Transverse colon (tissue), 4 donors: ENCODE measurements at regions not wholly inside any gene's neighbourhood (a gene's known extent, or its start where the extent isn't known, plus 50 kb on each side); places are given as distances from the start of the nearest gene placed in this dataset.
"Not testable (repeated sequence)": the region's sequence is repeated elsewhere in the genome, so short reads cannot be mapped to it uniquely, and the experiment has no call there.

ENCODE experiments used
- DNase-seq: peaks from one replicate; pipeline ENCODE4 v3.0.0-alpha.2; 2019
- H3K27ac ChIP-seq, 4 donors: fragments of 200-600 bp; sonication (generic); 2 replicates each; pipeline ENCODE4 v1.5.1; 2016 to 2018; ENCODE audit warnings: inconsistent platforms in 4 of 4
- H3K27me3 ChIP-seq: fragments of 200-600 bp; sonication (generic); 2 replicates; pipeline ENCODE4 v1.5.1; 2017; ENCODE audit warnings: inconsistent platforms
- H3K36me3 ChIP-seq, 4 donors: fragments of 200-600 bp; sonication (generic); 2 replicates each; pipeline ENCODE4 v1.5.1; 2017 to 2019; ENCODE audit warnings: inconsistent platforms in 4 of 4
- H3K4me1 ChIP-seq, 4 donors: fragments of 200-600 bp; sonication (generic); 2 replicates each; pipeline ENCODE4 v1.5.1; 2017 to 2020; ENCODE audit warnings: inconsistent platforms in 4 of 4
- H3K4me3 ChIP-seq, 4 donors: fragments of 200-600 bp; sonication (generic); 1 replicate in 1 of 4; 2 replicates in 3 of 4; pipeline versions ENCODE4 v1.5.1 to v1.6.1; 2017 to 2019; ENCODE audit warnings: inconsistent platforms in 4 of 4
- H3K9me3 ChIP-seq, 2 donors: fragments of 200-600 bp; sonication (generic); 2 replicates each; pipeline ENCODE4 v1.5.1; 2017 to 2019; ENCODE audit warnings: inconsistent platforms in 2 of 2
- EP300 ChIP-seq: sonication (generic); formaldehyde crosslinking; IDR thresholded peaks from one replicate; pipeline ENCODE4 v1.6.1; 2017; ENCODE audit warnings: antibody characterized with exemption, low read depth
- POLR2A ChIP-seq: fragments of 450-650 bp; IDR thresholded peaks from one replicate; pipeline ENCODE4 v1.6.1; 2016; ENCODE audit warnings: antibody characterized with exemption, mild to moderate bottlenecking, moderate library complexity
- POLR2AphosphoS5 ChIP-seq, 3 donors: sonication (generic); formaldehyde crosslinking; IDR thresholded peaks; one replicate each; pipeline ENCODE4 v1.6.1; 2016; ENCODE audit warnings: antibody characterized with exemption in 3 of 3
- WGBS, 2 donors: methylation state at CpG; one replicate each; pipeline ENCODE4 v1.1.5; 2018; ENCODE audit warnings: low coverage in 1 of 2; 5-methylcytosine and 5-hydroxymethylcytosine counted together
- in situ Hi-C, 4 donors: fragments of 200-750 bp; cut with MboI; loops; one replicate each; pipeline versions ENCODE4 v1.15.0 to v1.15.1; 2017; ENCODE audit warnings: low sequenced_read_pairs in 3 of 4, low pct_ligation_motif_present in 1 of 4, low pct_unique_long_range_greater_than_20kb in 1 of 4
- intact Hi-C: fragments of 100-400 bp; cut with DNase I; formaldehyde crosslinking; loops from one replicate; pipeline ENCODE4 v1.15.1; 2023; ENCODE audit warnings: low total_unique reads
- TF ChIP-seq, protein P1 (sequence below), 5 experiments: fragments of 200-600 bp in 3 of 5; fragments of 450-650 bp in 2 of 5; sonication (generic) in 3 of 5; IDR thresholded peaks; 1 replicate in 2 of 5; 2 replicates in 3 of 5; pipeline ENCODE4 v1.5.1; 2016 to 2017; ENCODE audit warnings: antibody characterized with exemption in 5 of 5, inconsistent platforms in 3 of 5, mild to moderate bottlenecking in 2 of 5, moderate library complexity in 1 of 5

- Histone ChIP-seq H3K9me3 (peaks cover 0 to 3% of the 10 kb centered on the region in 2 donors), H3K36me3 (no peaks in the 10 kb centered on the region), H3K4me1 (no peaks in the 10 kb centered on the region), H3K4me3 (no peak overlapping the region), H3K27me3 (no peaks in the 10 kb centered on the region), H3K27ac (no peak overlapping the region)
- WGBS, 2 donors = 85 to 92% methylated on average over 1 to 2 of the region's 2 CpGs
- no peak for DNase-seq
- in situ Hi-C loops (loop anchor here in 2 of 4 donors (25.0 kb wide), 2 partner anchors 316 to 409 kb away; partner anchors contain the start of genes EVX2 (in 1 of the 2), HOXD12 (in 1 of the 2) and HOXD13 (in 1 of the 2)), intact Hi-C loops (no loop called here)
- TF ChIP-seq EP300 = no peak
- TF ChIP-seq POLR2A = no peak
- TF ChIP-seq POLR2AphosphoS5 (IDR thresholded peaks at IDR 0.05) = no peak
- TF ChIP-seq, protein P1, sequence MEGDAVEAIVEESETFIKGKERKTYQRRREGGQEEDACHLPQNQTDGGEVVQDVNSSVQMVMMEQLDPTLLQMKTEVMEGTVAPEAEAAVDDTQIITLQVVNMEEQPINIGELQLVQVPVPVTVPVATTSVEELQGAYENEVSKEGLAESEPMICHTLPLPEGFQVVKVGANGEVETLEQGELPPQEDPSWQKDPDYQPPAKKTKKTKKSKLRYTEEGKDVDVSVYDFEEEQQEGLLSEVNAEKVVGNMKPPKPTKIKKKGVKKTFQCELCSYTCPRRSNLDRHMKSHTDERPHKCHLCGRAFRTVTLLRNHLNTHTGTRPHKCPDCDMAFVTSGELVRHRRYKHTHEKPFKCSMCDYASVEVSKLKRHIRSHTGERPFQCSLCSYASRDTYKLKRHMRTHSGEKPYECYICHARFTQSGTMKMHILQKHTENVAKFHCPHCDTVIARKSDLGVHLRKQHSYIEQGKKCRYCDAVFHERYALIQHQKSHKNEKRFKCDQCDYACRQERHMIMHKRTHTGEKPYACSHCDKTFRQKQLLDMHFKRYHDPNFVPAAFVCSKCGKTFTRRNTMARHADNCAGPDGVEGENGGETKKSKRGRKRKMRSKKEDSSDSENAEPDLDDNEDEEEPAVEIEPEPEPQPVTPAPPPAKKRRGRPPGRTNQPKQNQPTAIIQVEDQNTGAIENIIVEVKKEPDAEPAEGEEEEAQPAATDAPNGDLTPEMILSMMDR (IDR thresholded peaks at IDR 0.05) = no peak
Observed at GRCh38 chr2:175677880-175678279, 324.2 kb downstream of the LNPK start.

GRCh38 chr2:175676813-175677212, 325.3 kb downstream of the LNPK start:
- in situ Hi-C loops = loop anchor here in 2 of 4 donors (25.0 kb wide), 2 partner anchors 315 to 410 kb away; partner anchors contain the start of genes EVX2 (in 1 of the 2), HOXD12 (in 1 of the 2) and HOXD13 (in 1 of the 2)
- 83 to 88% methylated on average over 2 to 3 of the region's 3 CpGs for WGBS, 2 donors

DNA sequence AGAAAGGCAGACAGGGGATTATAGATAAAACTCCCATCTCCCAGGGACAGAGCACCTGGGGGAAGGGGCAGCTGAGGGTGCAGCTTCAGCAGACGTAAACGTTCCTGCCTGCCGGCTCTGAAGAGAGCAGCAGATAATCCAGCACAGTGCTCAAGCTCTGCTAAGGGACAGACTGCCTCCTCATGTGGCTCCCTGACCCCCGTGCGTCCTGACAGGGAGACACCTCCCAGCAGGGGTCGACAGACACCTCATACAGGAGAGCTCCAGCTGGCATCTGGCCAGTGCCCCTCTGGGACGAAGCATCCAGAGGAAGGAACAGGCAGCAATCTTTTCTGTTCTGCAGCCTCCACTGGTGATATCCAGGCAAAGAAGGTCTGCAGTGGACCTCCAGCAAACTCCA, 333.3 kb downstream of the LNPK start:
- H3K36me3 ChIP-seq, DNase-seq, H3K27ac ChIP-seq, intact Hi-C loops, H3K9me3 ChIP-seq, H3K27me3 ChIP-seq, in situ Hi-C loops, H3K4me1 ChIP-seq, H3K4me3 ChIP-seq: not testable (repeated sequence)
- 83% methylated on average over 7 of the region's 7 CpGs; no CpG with 5 or more reads in 1 of the 2 donors for WGBS, 2 donors

More at GRCh38 chr2:175676813-175677212, 325.3 kb downstream of the LNPK start:
- no peak for DNase-seq
- no peak overlapping the region for H3K27ac ChIP-seq
- intact Hi-C loops = no loop called here
- no peaks in the 10 kb centered on the region for H3K4me1 ChIP-seq
- peaks cover 0 to 4% of the 10 kb centered on the region in 2 donors for H3K9me3 ChIP-seq
- no peaks in the 10 kb centered on the region for H3K36me3 ChIP-seq
- H3K27me3 ChIP-seq = no peaks in the 10 kb centered on the region
- TF ChIP-seq POLR2A (no peak), POLR2AphosphoS5 (IDR thresholded peaks at IDR 0.05) (no peak), EP300 (no peak)
- TF ChIP-seq, protein P1 (IDR thresholded peaks at IDR 0.05) = no peak
- no peak overlapping the region for H3K4me3 ChIP-seq

DNA sequence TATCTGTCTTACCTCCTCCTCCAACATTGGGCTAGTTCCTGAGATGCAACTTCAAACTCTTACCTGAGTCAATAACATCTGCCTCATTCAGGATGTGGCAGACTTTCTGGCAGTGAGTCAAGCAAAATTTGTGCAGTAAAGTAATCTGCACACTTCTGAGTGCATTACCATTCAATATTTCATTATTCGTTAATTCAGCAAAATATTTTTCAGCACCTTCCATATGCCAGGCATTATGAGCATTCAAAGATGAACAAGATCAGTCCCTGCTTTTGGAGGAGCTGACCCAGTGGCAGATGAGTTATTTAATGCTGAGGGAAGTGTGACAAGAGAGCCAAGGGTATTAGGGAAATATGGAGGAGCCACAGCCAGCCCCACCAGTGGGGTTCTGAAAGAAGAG, 339.7 kb downstream of the LNPK start:
- DNase-seq = no peak
- intact Hi-C loops (no loop called here), in situ Hi-C loops (no loop called here)
- TF ChIP-seq, protein P1 (IDR thresholded peaks at IDR 0.05) = no peak
- TF ChIP-seq EP300 (no peak), POLR2A (no peak), POLR2AphosphoS5 (IDR thresholded peaks at IDR 0.05) (no peak)
- Histone ChIP-seq H3K4me3 (no peak overlapping the region), H3K4me1 (no peaks in the 10 kb centered on the region), H3K36me3 (no peaks in the 10 kb centered on the region), H3K27me3 (peaks cover 8% of the 10 kb centered on the region), H3K9me3 (no peaks in the 10 kb centered on the region), H3K27ac (no peak overlapping the region)
- 78 to 90% methylated on average over 1 of the region's 1 CpG for WGBS, 2 donors

DNA sequence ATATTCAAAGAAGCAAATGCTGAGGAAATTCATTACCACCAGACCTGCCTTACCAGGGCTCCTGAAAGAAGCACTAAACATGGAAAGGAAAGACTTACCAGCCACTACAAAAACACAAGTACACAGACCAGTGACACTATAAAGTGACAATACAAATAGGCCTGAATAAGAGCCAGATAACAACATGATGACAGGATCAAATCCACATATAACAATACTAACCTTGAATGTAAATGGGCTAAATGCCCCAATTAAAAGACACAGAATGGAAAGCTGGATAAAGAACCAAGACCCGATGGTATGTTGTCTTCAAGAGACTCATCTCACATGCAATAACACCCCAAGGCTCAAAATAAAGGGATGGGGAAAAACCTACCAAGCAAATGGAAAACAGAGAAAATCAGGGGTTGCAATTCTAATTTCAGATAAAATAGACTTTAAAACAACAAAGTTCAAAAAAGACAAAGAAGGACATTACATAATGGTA, 353.4 kb downstream of the LNPK start:
- Histone ChIP-seq H3K4me3 (no peak overlapping the region), H3K27ac (no peak overlapping the region), H3K9me3 (peaks cover 3 to 10% of the 10 kb centered on the region in 2 donors), H3K4me1 (no peaks in the 10 kb centered on the region), H3K27me3 (no peaks in the 10 kb centered on the region), H3K36me3 (no peaks in the 10 kb centered on the region)
- no peak for DNase-seq
- TF ChIP-seq, protein P1 (IDR thresholded peaks at IDR 0.05) = no peak
- TF ChIP-seq POLR2AphosphoS5 (IDR thresholded peaks at IDR 0.05) (no peak), EP300 (no peak), POLR2A (no peak)
- intact Hi-C loops = no loop called here
- in situ Hi-C loops = no loop called here
- WGBS, 2 donors = 0% methylated on average over 1 of the region's 1 CpG
